GM18951 (cell line): ENCODE measurements at regions not wholly inside any gene's neighbourhood (a gene's known extent, or its start where the extent isn't known, plus 50 kb on each side); places are given as distances from the start of the nearest gene placed in this dataset.
A peak's percentile ranks its signal among the peaks of the same experiment; 100 is the strongest.

Experiments
- POLR2A ChIP-seq: IDR thresholded peaks from 4 replicates; pipeline ENCODE4 v1.6.1; 2011; ENCODE audit warnings: mild to moderate bottlenecking; ENCODE audit not compliant: insufficient read length, insufficient read depth; ENCODE audit errors: extremely low read depth
- in situ Hi-C: fragments of 300-500 bp; cut with MboI; formaldehyde crosslinking; loops from one replicate; pipeline ENCODE4 v1.12.0; 2022; ENCODE audit warnings: low sequenced_read_pairs, mixed read lengths, inconsistent platforms; ENCODE audit not compliant: unreplicated experiment

- no peak for TF ChIP-seq POLR2A
- in situ Hi-C loops: no loop called here
These were observed 102.7 kb downstream of the ZNF281 start for GRCh38 chr1:200306944-200307754.

- in situ Hi-C loops: no loop called here
- TF ChIP-seq POLR2A: no peak
These were observed 104.0 kb downstream of the ZNF281 start for GRCh38 chr1:200305806-200306205.

- no peak for TF ChIP-seq POLR2A
- in situ Hi-C loops: no loop called here
These were observed 105.7 kb downstream of the ZNF281 start for GRCh38 chr1:200304171-200304570.

GRCh38 chr1:200302921-200303290 is 106.9 kb downstream of the ZNF281 start:
- TF ChIP-seq POLR2A: no peak
- in situ Hi-C loops: no loop called here

GRCh38 chr1:200302192-200302920 is 107.5 kb downstream of the ZNF281 start:
- peak; percentile 31 for TF ChIP-seq POLR2A
- in situ Hi-C loops: no loop called here

- TF ChIP-seq POLR2A: no peak
- in situ Hi-C loops: no loop called here
These were observed 108.7 kb downstream of the ZNF281 start for GRCh38 chr1:200301152-200301551.

- in situ Hi-C loops: no loop called here
- no peak for TF ChIP-seq POLR2A
These were observed 110.3 kb downstream of the ZNF281 start for GRCh38 chr1:200299571-200299970.

GRCh38 chr1:200298242-200298641 is 111.6 kb downstream of the ZNF281 start:
- TF ChIP-seq POLR2A: no peak
- in situ Hi-C loops: no loop called here

- in situ Hi-C loops: no loop called here
- no peak for TF ChIP-seq POLR2A
These were observed 113.7 kb downstream of the ZNF281 start for GRCh38 chr1:200296091-200296661.

- no peak for TF ChIP-seq POLR2A
- in situ Hi-C loops: no loop called here
These were observed 115.6 kb downstream of the ZNF281 start for GRCh38 chr1:200294241-200294640.

- in situ Hi-C loops: no loop called here
- no peak for TF ChIP-seq POLR2A
These were observed 117.1 kb downstream of the ZNF281 start for GRCh38 chr1:200292699-200293098.

GRCh38 chr1:200291106-200291505 is 118.7 kb downstream of the ZNF281 start:
- TF ChIP-seq POLR2A: no peak
- in situ Hi-C loops: no loop called here

- in situ Hi-C loops: no loop called here
- TF ChIP-seq POLR2A: no peak
These were observed 119.7 kb downstream of the ZNF281 start for GRCh38 chr1:200290010-200290685.
